Type B pancreatic cell (in vitro differentiated cells): ENCODE measurements at regions not wholly inside any gene's neighbourhood (a gene's known extent, or its start where the extent isn't known, plus 50 kb on each side); places are given as distances from the start of the nearest gene placed in this dataset.

Experiments used
- DNase-seq: peaks from one replicate; pipeline ENCODE4 v3.0.0; 2021; ENCODE audit warnings: mixed read lengths; ENCODE audit not compliant: unreplicated experiment; ENCODE audit errors: extremely low spot score
- H3K27ac Mint-ChIP-seq: 2 replicates; pipeline ENCODE4 v1.8.0; 2021; ENCODE audit warnings: mild to moderate bottlenecking, mixed read lengths
- H3K27me3 Mint-ChIP-seq: 2 replicates; pipeline ENCODE4 v1.8.0; 2021; ENCODE audit warnings: mixed read lengths
- H3K36me3 Mint-ChIP-seq: 2 replicates; pipeline ENCODE4 v1.8.0; 2021; ENCODE audit warnings: mixed read lengths
- H3K4me1 Mint-ChIP-seq: one replicate; pipeline ENCODE4 v1.8.0; 2021; ENCODE audit warnings: mixed read lengths; ENCODE audit not compliant: unreplicated experiment
- H3K4me3 Mint-ChIP-seq: 2 replicates; pipeline ENCODE4 v1.8.0; 2021; ENCODE audit warnings: mild to moderate bottlenecking, mixed read lengths
- H3K9me3 Mint-ChIP-seq: 2 replicates; pipeline ENCODE4 v1.8.0; 2021; ENCODE audit warnings: mixed read lengths
- TF ChIP-seq, protein P1 (sequence below): fragments of 200-600 bp; sonication (generic); conservative IDR thresholded peaks from 2 replicates; pipeline ENCODE4 v1.5.0; 2021; ENCODE audit warnings: antibody characterized with exemption, mild to moderate bottlenecking

DNA sequence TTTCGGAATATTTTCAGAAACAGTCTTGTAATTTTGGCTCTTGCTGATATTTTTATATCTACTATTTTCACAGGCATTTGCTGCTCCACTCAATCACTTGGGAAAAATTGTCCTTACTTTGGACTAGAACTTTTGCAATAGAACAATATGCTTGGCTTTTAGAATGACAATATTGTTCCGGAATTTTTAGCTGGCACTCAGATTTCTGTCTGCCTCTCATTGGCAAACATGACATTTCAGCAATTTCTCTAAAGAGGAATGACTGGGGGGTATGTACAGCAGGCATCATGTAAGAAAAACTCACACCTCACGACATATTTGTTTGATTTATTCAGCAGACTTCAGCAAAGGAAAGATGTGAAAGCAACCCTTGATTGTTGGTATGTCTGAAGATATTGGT lies 243.6 kb upstream of the GPRIN3 start:
- TF ChIP-seq, protein P1, sequence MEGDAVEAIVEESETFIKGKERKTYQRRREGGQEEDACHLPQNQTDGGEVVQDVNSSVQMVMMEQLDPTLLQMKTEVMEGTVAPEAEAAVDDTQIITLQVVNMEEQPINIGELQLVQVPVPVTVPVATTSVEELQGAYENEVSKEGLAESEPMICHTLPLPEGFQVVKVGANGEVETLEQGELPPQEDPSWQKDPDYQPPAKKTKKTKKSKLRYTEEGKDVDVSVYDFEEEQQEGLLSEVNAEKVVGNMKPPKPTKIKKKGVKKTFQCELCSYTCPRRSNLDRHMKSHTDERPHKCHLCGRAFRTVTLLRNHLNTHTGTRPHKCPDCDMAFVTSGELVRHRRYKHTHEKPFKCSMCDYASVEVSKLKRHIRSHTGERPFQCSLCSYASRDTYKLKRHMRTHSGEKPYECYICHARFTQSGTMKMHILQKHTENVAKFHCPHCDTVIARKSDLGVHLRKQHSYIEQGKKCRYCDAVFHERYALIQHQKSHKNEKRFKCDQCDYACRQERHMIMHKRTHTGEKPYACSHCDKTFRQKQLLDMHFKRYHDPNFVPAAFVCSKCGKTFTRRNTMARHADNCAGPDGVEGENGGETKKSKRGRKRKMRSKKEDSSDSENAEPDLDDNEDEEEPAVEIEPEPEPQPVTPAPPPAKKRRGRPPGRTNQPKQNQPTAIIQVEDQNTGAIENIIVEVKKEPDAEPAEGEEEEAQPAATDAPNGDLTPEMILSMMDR = no peak
- DNase-seq = no peak
- Mint-ChIP-seq H3K9me3 (no peaks in the 10 kb centered on the region), H3K4me1 (no peaks in the 10 kb centered on the region), H3K36me3 (no peaks in the 10 kb centered on the region), H3K27me3 (no peaks in the 10 kb centered on the region), H3K4me3 (no peak overlapping the region), H3K27ac (no peak overlapping the region)

DNA sequence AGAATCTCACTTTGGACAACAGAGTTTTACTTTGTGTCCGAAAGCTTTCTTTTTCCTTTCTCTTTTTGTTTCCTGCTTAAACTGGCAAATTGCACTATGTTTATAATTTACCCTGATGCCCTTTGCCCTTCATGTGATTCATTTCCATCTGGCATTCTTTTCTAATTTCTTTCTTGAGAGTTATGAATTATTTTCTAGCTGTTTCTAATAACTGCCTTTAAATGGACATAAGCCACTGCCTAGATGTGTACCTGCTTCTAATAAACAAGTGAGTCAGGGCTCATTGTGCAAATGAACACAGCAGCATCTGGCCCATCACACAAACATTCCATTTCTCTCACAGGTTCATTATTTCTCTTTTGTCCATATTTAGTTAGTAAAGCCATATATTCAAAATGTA lies 242.3 kb upstream of the GPRIN3 start:
- H3K36me3 Mint-ChIP-seq = no peaks in the 10 kb centered on the region
- H3K4me1 Mint-ChIP-seq = no peaks in the 10 kb centered on the region
- H3K27me3 Mint-ChIP-seq = no peaks in the 10 kb centered on the region
- no peaks in the 10 kb centered on the region for H3K9me3 Mint-ChIP-seq
- H3K27ac Mint-ChIP-seq = no peak overlapping the region
- no peak overlapping the region for H3K4me3 Mint-ChIP-seq
- TF ChIP-seq, protein P1 = no peak
- no peak for DNase-seq

DNA sequence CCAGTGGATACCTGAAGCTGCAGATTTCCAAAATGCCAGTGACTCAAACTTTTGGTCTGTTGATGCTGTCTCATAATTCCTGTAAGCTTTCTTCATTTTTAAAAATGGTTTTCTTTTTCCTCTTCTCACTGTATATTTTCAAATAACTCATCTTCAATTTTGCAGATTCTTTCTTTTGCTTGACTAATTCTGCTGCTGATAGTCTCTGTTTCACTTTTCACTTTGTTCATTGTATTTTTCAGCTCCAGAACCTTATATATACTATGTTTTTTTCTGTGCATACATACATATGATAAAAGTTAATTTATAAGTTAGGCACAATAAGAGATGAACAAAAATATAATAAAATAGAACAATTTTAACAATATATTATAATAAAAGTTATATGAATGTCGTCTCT lies 237.7 kb upstream of the GPRIN3 start:
- H3K4me1 Mint-ChIP-seq = peaks cover 6% of the 10 kb centered on the region
- H3K27ac Mint-ChIP-seq = no peak overlapping the region
- no peaks in the 10 kb centered on the region for H3K36me3 Mint-ChIP-seq
- no peak for DNase-seq
- H3K9me3 Mint-ChIP-seq = peaks cover 7% of the 10 kb centered on the region
- no peaks in the 10 kb centered on the region for H3K27me3 Mint-ChIP-seq
- TF ChIP-seq, protein P1 = no peak
- no peak overlapping the region for H3K4me3 Mint-ChIP-seq

DNA sequence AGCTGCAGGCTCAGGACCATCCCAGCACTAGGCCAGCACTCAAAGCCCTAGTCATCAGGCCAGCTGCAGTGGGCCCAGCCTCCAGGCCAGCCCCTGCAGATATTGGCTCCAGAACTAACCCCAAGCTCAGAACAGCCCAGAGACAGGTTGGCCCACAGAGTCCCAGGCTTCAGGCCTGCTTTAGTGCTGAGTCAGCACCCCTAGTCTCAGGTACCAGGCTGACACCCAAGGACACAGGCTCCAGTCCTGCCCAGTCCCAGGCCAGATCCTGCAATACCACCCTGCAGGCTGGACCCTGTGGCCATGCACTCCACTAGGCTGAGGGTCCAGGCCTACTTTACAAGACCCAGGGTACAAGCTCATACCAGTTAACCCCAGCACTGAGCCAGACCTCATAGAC lies 234.4 kb upstream of the GPRIN3 start:
- TF ChIP-seq, protein P1 = no peak
- no peak for DNase-seq
- Mint-ChIP-seq H3K27me3 (no peaks in the 10 kb centered on the region), H3K9me3 (peaks cover 7% of the 10 kb centered on the region), H3K4me3 (no peak overlapping the region), H3K36me3 (no peaks in the 10 kb centered on the region), H3K27ac (no peak overlapping the region), H3K4me1 (peaks cover 16% of the 10 kb centered on the region)

DNA sequence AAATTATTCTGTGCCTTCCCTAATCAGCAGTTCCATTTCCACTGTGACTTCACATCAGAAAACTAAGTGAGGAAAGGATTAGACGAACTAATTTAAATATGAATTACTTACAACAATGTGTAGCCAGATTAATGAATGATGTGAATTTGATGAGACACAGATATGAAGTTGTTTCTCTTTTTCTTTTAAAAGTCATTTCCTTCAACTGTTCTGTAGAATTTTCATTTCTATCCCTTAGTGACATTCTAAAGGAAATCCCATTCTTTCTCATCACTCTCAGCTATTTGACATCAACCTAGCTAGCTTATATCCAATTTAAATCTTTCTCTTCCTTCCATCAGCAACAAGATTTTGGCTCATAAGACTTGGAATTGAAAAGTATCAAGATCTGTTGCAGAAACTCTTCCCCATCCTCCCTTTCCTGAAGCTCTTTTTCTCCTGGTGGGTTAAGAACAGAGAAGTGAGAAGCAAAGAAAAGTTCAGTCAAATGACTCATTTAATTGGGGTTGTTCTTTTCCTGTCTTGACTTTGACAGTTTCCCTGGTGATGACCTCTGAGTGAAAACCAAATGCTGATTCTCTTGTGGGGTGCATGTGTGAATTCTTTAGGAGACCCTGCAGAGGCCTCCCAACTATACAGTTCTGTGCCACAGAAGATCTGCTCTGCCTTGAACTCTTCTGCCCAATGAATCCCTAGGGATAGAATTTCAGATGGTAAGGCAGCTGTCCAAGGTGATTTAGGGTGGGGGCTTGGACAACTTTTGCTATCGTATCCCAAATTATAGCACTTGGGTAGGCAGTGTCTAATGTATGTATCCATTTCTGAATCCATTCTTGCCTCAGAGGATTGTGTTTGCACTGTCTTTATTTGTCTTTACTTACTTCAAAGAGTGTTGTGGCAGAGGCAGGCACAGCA lies 232.5 kb upstream of the GPRIN3 start:
- no peak overlapping the region for H3K27ac Mint-ChIP-seq
- peaks cover 16% of the 10 kb centered on the region for H3K4me1 Mint-ChIP-seq
- H3K36me3 Mint-ChIP-seq = no peaks in the 10 kb centered on the region
- no peak for DNase-seq
- no peaks in the 10 kb centered on the region for H3K27me3 Mint-ChIP-seq
- H3K4me3 Mint-ChIP-seq = no peak overlapping the region
- TF ChIP-seq, protein P1 = no peak
- peaks cover 7% of the 10 kb centered on the region for H3K9me3 Mint-ChIP-seq
